ENCODE measurements at regions not wholly inside any gene's neighbourhood (a gene's known extent, or its start where the extent isn't known, plus 50 kb on each side); places are given as distances from the start of the nearest gene placed in this dataset.

- TF ChIP-seq CTCF (IDR thresholded peaks at IDR 0.05; ENCODE audit: insufficient read depth, low read depth, low read length), result no peak
- TF ChIP-seq EZH2 (IDR thresholded peaks at IDR 0.05; ENCODE audit: insufficient read depth, low read length), result no peak
Measured at GRCh38 chr4:123301923-123302322, 94.7 kb upstream of the SPRY1 start.

Data from astrocyte (in vitro differentiated cells and primary cell).